OCI-LY3 (cell line): ENCODE measurements at regions not wholly inside any gene's neighbourhood (a gene's known extent, or its start where the extent isn't known, plus 50 kb on each side); places are given as distances from the start of the nearest gene placed in this dataset.

Experiments used
- H2AFZ ChIP-seq: fragments of 200-600, 300-600 bp; shearing (Covaris generic); 2 replicates; pipeline ENCODE4 v1.6.0; 2014; ENCODE audit warnings: antibody characterized with exemption, low read depth, low read length
- H3K27ac ChIP-seq: fragments of 200-600, 300-600 bp; sonication (generic); 2 replicates; pipeline ENCODE4 v1.5.1; 2014; ENCODE audit warnings: mild to moderate bottlenecking, low read length, moderate library complexity, mixed read lengths
- H3K27me3 ChIP-seq: fragments of 200-600, 300-600 bp; sonication (generic); 2 replicates; pipeline ENCODE4 v1.6.1; 2014; ENCODE audit warnings: low read depth, low read length, mixed read lengths
- H3K36me3 ChIP-seq: fragments of 200-600, 300-600 bp; sonication (generic); replicated peaks from 2 replicates; pipeline ENCODE3; 2014; ENCODE audit warnings: low read depth, low read length, mixed read lengths
- H3K4me1 ChIP-seq: fragments of 300-600, 200-600 bp; sonication (generic); 2 replicates; pipeline ENCODE4 v1.6.1; 2014; ENCODE audit warnings: low read length, mixed read lengths
- H3K4me2 ChIP-seq: fragments of 200-600, 300-600 bp; sonication (generic); 2 replicates; pipeline ENCODE4 v1.6.1; 2014; ENCODE audit warnings: low read length, mixed read lengths
- H3K4me3 ChIP-seq: fragments of 300-600, 200-600 bp; sonication (generic); 2 replicates; pipeline ENCODE4 v1.5.1; 2014; ENCODE audit warnings: antibody characterized with exemption, mild to moderate bottlenecking, low read length, moderate library complexity
- H3K79me2 ChIP-seq: fragments of 300-600, 200-600 bp; shearing (Covaris generic); 2 replicates; pipeline ENCODE4 v1.6.1; 2014; ENCODE audit warnings: mild to moderate bottlenecking, low read length, mixed read lengths
- H3K9ac ChIP-seq: fragments of 300-600, 200-600 bp; shearing (Covaris generic); 2 replicates; pipeline ENCODE4 v1.6.0; 2014; ENCODE audit warnings: mild to moderate bottlenecking, low read length, moderate library complexity
- H3K9me3 ChIP-seq: fragments of 200-600, 300-600 bp; shearing (Covaris generic); 2 replicates; pipeline ENCODE4 v1.6.1; 2014; ENCODE audit warnings: low read length, mixed read lengths; ENCODE audit not compliant: insufficient read depth
- H4K20me1 ChIP-seq: fragments of 200-600, 300-600 bp; sonication (generic); 2 replicates; pipeline ENCODE4 v1.6.1; 2016; ENCODE audit warnings: low read length, mixed read lengths; ENCODE audit not compliant: insufficient read depth
- EZH2phosphoT487 ChIP-seq: fragments of 200-600 bp; shearing (Covaris generic); IDR thresholded peaks from 2 replicates; pipeline ENCODE4 v1.6.1; 2018; ENCODE audit warnings: antibody characterized with exemption, mixed run types, low read depth
- TF ChIP-seq, protein P1 (sequence below): fragments of 200-600, 300-600 bp; sonication (generic); IDR thresholded peaks from 2 replicates; pipeline ENCODE4 v1.5.1; 2014; ENCODE audit warnings: antibody characterized with exemption, low read length, low read depth

DNA sequence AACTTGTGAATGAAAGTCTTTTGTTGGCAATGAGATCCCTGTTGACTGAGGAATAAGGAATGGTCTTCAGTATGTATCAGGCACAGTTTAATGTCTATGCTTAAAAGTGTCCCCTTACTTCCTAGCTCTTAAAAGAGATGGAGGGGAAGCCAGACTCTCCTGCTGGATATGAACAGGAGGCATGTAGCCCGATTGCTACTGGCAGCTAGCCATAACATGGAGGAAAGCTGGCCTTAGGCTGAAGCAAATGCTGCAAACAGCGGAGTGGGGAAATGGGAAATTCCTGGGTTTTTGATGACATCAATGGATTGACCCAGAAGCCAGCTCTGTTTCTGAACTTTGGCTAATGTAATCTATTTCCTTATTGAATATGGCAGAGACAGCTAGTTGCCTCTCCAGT, 266.1 kb downstream of the SLC4A3 start:
- no peak overlapping the region for H3K9ac ChIP-seq
- TF ChIP-seq, protein P1, sequence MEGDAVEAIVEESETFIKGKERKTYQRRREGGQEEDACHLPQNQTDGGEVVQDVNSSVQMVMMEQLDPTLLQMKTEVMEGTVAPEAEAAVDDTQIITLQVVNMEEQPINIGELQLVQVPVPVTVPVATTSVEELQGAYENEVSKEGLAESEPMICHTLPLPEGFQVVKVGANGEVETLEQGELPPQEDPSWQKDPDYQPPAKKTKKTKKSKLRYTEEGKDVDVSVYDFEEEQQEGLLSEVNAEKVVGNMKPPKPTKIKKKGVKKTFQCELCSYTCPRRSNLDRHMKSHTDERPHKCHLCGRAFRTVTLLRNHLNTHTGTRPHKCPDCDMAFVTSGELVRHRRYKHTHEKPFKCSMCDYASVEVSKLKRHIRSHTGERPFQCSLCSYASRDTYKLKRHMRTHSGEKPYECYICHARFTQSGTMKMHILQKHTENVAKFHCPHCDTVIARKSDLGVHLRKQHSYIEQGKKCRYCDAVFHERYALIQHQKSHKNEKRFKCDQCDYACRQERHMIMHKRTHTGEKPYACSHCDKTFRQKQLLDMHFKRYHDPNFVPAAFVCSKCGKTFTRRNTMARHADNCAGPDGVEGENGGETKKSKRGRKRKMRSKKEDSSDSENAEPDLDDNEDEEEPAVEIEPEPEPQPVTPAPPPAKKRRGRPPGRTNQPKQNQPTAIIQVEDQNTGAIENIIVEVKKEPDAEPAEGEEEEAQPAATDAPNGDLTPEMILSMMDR: no peak
- TF ChIP-seq EZH2phosphoT487: no peak
- no peaks in the 10 kb centered on the region for H3K36me3 ChIP-seq
- no peaks in the 10 kb centered on the region for H3K27me3 ChIP-seq
- no peaks in the 10 kb centered on the region for H4K20me1 ChIP-seq
- no peak overlapping the region for H3K4me3 ChIP-seq
- H3K9me3 ChIP-seq: no peaks in the 10 kb centered on the region
- no peak overlapping the region for H3K4me2 ChIP-seq
- no peaks in the 10 kb centered on the region for H3K79me2 ChIP-seq
- no peak overlapping the region for H2AFZ ChIP-seq
- no peaks in the 10 kb centered on the region for H3K4me1 ChIP-seq
- no peak overlapping the region for H3K27ac ChIP-seq

DNA sequence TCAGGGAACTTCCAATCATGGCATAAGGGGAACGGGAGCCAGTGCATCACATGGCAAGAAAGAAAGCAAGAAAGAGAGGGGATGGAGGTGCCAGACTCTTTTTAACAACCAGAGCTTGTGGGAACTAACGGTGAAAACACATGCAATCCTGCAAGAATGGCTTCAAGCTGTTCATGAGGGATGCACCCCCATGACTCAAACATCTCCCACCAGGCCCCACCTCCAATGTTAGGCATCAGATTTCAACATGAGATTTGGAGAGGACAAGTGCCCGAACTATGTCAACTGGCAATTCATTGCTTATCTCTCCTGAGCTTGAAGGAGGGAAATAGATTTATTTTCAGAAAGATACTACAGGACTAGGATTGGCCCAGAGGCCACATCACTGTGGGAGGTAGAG, 270.0 kb downstream of the SLC4A3 start:
- H4K20me1 ChIP-seq: no peaks in the 10 kb centered on the region
- H3K9ac ChIP-seq: no peak overlapping the region
- no peak overlapping the region for H3K4me2 ChIP-seq
- H3K4me3 ChIP-seq: no peak overlapping the region
- H3K9me3 ChIP-seq: no peaks in the 10 kb centered on the region
- H3K79me2 ChIP-seq: no peaks in the 10 kb centered on the region
- TF ChIP-seq EZH2phosphoT487: no peak
- TF ChIP-seq, protein P1: no peak
- no peaks in the 10 kb centered on the region for H3K36me3 ChIP-seq
- no peaks in the 10 kb centered on the region for H3K27me3 ChIP-seq
- peaks cover 11% of the 10 kb centered on the region for H3K4me1 ChIP-seq
- H3K27ac ChIP-seq: no peak overlapping the region
- no peak overlapping the region for H2AFZ ChIP-seq

DNA sequence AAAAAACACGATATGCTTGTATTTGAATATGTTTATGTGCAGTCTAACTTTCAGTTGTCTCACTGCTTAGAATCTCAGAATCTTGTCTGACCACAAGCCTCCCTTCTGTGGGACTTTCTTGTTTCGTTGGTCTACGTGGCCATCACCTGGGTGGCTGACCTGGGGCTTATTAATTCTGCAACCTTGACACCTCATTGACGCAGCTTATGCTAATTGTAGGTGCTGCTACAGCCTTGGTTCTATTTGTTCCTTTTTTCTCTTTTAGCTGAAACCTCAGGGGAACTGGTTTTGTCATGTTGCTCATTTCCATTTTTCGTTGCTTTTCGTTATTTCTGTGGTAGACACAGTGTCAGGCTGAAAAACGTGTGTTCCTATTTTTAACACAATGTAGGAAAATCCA, 273.7 kb downstream of the SLC4A3 start:
- Histone ChIP-seq H3K36me3 (no peaks in the 10 kb centered on the region), H3K27me3 (no peaks in the 10 kb centered on the region), H2AFZ (no peak overlapping the region), H3K9ac (no peak overlapping the region), H3K4me3 (peak overlapping the region; percentile 38), H4K20me1 (no peaks in the 10 kb centered on the region), H3K4me2 (peak overlapping the region; percentile 64), H3K79me2 (no peaks in the 10 kb centered on the region), H3K27ac (no peak overlapping the region; the same call in 1 of the 2 replicates), H3K4me1 (peaks cover 11% of the 10 kb centered on the region), H3K9me3 (no peaks in the 10 kb centered on the region)
- TF ChIP-seq EZH2phosphoT487: no peak
- TF ChIP-seq, protein P1: no peak

DNA sequence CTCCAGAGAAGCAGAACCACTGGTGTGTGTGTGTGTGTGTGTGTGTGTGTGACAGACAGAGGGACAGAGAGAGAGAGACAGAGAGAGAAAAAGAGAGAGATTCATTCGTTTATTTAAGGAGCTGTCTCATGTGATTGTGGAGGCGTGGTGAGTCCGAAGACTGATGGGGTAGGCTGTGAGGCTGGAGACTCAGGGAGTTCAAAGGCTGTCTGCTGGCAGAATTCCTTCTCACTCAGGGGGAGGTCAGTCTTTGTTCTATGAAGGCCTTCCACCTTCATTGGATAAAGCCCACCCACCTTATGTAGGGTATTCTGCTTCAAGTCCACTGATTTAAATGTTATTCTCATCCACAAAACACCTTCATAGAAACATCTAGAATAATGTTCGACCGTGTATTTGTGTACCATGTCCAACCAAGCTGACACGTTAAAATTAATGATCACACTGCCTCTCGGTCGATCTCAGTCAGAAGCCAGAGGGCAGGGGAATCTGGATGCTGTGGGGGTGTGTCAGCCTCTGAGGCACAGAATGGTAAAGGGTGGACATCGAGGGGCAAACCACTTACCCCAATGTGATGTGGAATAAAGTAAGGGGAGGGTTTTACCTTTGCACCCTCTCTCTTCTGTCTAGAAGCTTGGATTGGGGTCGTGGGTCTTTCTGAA, 275.6 kb downstream of the SLC4A3 start:
- Histone ChIP-seq H3K9me3 (no peaks in the 10 kb centered on the region), H3K36me3 (no peaks in the 10 kb centered on the region), H3K4me1 (peaks cover 11% of the 10 kb centered on the region), H2AFZ (no peak overlapping the region), H3K27me3 (no peaks in the 10 kb centered on the region), H4K20me1 (no peaks in the 10 kb centered on the region), H3K79me2 (no peaks in the 10 kb centered on the region), H3K9ac (no peak overlapping the region), H3K27ac (no peak overlapping the region), H3K4me2 (no peak overlapping the region), H3K4me3 (no peak overlapping the region)
- no peak for TF ChIP-seq EZH2phosphoT487
- TF ChIP-seq, protein P1: no peak
